GM21390 (cell line): ENCODE measurements at regions not wholly inside any gene's neighbourhood (a gene's known extent, or its start where the extent isn't known, plus 50 kb on each side); places are given as distances from the start of the nearest gene placed in this dataset.
"Not testable (repeated sequence)": the region's sequence is repeated elsewhere in the genome, so short reads cannot be mapped to it uniquely, and the experiment has no call there.

Experiments
- ATAC-seq: cut with Tn5 transposase; IDR thresholded peaks from one replicate; pipeline ENCODE4 v1.9.1; 2021; ENCODE audit not compliant: unreplicated experiment

DNA sequence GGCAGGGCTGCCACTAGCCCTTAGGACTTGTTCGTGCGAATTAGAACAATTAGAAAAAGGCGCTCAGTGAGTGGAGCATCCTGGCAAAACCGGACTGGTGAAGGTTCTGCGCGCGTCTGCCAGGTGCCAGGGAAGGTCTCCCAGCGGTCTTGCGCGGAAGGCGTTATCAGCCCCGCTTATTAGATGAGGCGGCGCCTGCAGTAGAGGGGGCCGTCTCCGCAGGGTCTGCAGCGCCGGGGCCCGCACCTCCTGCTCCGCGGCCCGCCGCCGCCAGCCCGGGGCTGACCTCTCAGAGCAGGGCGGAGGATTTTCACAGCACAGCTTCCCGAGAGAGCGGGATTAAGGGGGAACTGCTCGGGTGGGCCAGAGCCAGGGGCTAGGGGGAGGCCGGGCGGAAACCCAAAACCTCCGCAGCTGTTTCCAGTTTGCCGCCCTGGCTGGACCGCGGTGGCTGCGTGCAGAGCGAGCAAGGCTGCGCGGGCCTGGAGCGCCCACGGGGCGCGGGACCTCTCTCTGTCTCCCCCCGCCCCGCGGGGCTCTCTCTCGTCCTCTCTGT is 155.2 kb downstream of the FOXD2 start:
- no peak for ATAC-seq

GRCh38 chr1:47593598-47594285 is 155.9 kb downstream of the FOXD2 start:
- ATAC-seq = no peak

- ATAC-seq = no peak
These were observed 156.8 kb downstream of the FOXD2 start for GRCh38 chr1:47594627-47595026.

- no peak for ATAC-seq
These were observed 158.5 kb downstream of the FOXD2 start for GRCh38 chr1:47596328-47596727.

DNA sequence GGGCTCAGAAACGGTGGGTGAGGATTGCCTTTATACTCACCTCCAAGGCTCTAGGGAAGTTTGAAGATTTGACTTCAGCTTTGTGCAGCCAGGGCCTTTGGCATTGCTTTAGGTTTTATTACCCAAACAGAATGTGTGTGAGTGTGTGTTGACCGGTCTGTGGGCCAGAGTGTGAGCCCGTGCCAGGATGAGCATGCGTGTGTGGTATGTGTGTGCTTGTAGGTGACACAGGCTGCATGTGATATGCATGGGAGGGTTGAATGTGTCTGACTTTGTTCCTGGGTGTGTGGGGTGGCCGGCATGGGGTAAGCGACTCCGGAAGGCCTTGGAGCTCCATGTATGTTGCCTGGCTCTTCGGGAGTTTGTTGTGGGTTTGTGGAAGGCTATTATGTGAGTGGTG is 160.5 kb downstream of the FOXD2 start:
- ATAC-seq = no peak

DNA sequence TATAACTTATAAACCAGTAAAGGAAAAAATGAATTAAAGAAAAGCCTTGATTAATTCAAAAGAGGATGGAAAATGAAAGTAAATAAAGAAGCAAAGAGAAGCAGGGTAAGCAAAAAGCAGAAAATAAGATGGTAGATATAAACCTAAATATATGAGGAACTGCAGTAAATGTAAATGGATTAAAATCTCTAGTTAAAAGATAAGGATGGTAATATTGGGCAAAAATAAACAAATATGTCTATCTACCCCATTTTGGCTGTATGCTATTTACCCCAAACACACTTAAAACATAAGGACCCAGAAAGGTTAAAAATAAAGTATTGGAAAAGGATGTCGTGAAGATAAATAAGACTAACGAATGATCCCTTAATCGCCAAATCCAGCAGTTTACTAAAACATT is 161.9 kb downstream of the FOXD2 start:
- no peak for ATAC-seq

DNA sequence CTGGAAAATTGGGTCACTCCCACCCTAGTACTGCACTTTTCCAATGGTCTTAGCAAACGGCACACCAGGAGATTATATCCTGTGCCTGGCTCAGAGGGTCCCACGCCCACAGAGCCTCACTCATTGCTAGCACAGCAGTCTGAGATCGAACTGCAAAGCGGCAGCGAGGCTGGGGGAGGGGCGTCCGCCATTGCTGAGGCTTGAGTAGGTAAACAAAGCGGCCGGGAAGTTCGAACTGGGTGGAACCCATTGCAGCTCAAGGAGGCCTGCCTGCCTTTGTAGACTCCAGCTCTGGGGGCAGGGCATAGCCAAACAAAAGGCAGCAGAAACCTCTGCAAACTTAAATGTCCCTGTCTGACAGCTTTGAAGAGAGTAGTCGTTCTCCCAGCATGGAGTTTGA is 164.6 kb downstream of the FOXD2 start:
- ATAC-seq = not testable (repeated sequence)

DNA sequence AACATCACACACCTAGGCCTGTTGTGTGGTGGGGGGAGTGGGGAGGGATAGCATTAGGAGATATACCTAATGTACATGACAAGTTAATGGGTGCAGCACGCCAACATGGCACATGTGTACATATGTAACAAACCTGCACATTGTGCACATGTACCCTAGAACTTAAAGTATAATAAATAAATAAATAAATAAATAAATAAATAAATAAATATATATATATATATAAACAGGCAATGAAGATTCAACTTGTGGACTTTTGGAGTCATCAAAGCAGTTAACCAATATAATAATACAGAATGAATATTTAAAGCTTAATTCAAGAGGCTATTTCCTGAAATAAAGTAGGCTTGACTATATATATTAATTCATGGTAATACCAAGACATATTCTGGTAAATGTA is 167.0 kb downstream of the FOXD2 start:
- not testable (repeated sequence) for ATAC-seq

DNA sequence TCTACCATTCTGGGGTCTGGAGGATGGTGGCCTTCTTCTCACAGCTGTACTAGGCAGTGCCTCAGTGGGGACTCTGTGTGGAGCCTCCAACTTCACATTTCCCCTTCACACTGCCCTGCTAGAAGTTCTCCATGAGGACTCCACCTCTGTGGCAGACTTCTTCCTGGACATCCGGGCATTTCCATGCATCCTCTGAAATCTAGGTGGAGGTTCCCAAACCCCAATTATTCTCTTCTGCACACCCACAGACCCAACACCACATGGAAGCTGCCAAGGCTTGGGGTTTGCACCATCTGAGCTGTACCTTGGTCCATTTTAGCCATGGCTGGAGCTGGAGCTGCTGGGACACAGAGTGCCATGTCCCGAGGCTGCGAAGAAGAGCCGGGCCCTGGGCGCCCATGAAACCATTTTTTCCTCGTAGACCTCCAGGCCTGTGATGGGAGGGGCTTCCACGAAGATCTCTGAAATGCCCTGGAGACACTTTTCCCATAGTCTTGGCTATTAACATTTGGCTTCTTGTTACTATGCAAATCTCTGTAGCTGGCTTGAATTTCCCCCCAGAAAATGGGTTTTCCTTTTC is 170.5 kb downstream of the FOXD2 start:
- no peak for ATAC-seq

- ATAC-seq = no peak
These were observed 174.1 kb downstream of the FOXD2 start for GRCh38 chr1:47611992-47612391.

GRCh38 chr1:47612819-47613218 is 175.0 kb downstream of the FOXD2 start:
- no peak for ATAC-seq

GRCh38 chr1:47616036-47616435 is 178.2 kb downstream of the FOXD2 start:
- no peak for ATAC-seq

- no peak for ATAC-seq
These were observed 179.1 kb downstream of the FOXD2 start for GRCh38 chr1:47616906-47617305.

DNA sequence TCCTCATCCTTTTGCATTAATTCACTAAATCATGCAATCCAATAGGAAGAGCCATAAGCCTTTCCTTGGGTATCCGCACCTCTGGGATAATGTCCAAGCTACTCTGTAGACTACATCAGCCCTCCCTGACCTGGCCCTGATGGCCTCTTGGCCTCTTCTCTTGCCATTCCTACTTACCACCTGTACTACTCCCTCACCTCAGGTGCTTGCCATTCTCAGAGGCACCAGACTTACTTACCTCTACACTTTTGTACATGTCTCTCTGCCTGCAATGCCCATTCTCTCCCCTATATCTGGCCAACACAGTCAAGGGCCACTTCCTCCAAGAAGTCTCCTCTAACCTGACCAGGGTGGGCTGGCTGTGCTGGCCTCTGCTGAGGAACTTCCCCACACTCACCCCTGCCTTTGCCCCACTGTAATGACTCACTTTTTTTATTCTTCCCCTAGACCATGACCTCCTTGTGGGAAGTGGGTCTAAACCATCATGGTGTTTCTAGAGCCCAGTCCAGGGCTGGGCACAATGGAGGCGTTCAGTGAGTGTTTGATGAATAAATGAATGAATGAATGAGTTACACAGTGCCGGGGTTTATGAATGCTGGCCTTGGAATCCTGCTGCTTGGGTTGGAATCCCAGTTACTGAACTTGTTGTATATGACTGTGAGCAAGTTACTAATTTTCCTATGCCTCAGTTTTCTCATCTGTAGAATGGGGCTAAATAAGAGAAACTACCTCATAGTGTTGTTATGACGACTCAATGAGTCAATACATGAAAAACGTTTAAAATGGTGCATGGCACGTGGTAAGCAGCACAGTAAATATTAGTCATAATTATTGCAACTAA is 179.8 kb downstream of the FOXD2 start:
- ATAC-seq = no peak

- no peak for ATAC-seq
These were observed 180.4 kb downstream of the FOXD2 start for GRCh38 chr1:47618222-47618720.

DNA sequence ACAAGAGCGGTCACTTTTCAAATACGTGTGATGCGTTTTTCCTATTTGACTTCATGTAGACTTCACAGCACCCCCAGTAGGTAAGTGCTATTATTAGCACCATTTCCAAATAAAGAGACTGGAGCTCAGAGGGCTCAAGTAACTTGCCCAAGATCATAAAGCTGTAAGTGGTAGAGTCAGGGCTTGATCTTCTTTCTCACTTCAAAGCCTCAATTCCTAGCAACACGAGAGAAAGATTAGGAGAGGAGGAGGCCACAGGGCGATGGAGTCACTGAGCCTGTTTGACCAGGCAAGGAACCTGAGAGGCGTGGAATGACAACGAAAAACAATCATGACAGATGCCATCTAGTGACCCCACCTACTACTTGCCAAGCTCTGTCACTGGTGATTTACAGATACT is 181.0 kb downstream of the FOXD2 start:
- ATAC-seq = no peak

GRCh38 chr1:47621483-47621882 is 183.6 kb downstream of the FOXD2 start:
- ATAC-seq = no peak

DNA sequence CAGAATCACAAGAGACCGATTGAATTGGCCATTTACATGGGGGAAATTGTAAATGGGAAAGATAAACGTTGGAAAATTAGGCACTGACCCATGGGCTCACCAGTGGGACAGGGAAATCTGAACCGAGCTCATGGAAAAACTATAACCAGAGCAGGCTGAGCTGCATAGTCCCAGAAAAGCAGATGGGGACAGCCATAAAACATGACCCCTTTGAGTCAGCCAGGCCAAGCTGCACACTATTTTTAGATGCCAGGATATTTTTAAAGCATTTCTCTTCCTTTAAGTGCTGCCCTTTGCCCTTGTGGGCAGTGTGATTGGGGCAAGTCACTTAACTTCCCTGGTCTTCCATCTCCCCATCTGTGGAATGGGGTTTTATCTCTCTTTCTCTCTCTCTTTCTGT is 184.1 kb downstream of the FOXD2 start:
- no peak for ATAC-seq

- ATAC-seq = no peak
These were observed 185.1 kb downstream of the FOXD2 start for GRCh38 chr1:47622776-47623556.

- ATAC-seq = no peak
These were observed 185.7 kb downstream of the FOXD2 start for GRCh38 chr1:47623557-47623940.

DNA sequence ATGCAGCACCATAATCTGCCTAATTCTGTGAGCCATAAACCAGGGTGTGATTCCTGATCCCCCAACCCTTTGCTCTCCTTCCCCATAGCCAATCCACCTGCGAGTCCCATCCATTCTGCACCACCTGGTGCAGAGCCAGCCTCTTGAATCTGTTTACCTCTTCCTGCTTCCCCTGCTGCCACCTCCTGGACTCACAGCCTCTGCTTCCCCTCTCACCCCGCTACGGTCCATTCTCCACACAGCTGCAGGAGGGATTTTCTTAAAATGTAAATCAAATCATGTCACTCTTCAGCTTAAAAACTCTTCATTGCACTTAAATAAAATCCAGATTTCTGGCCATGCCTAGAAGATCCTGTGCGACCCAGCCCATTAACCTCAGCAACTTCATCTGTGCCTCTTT is 186.7 kb downstream of the FOXD2 start:
- ATAC-seq = no peak
